22Rv1 (cell line): ENCODE measurements at regions not wholly inside any gene's neighbourhood (a gene's known extent, or its start where the extent isn't known, plus 50 kb on each side); places are given as distances from the start of the nearest gene placed in this dataset.

ENCODE experiments used
- H3K27ac ChIP-seq: fragments of 450-650 bp; 2 replicates; pipeline ENCODE4 v1.5.1; 2017
- CTCF ChIP-seq: fragments of 450-650 bp; IDR thresholded peaks from 2 replicates; pipeline ENCODE4 v1.5.1; 2017; ENCODE audit warnings: mild to moderate bottlenecking
- ZFX ChIP-seq: fragments of 450-650 bp; IDR thresholded peaks from 2 replicates; pipeline ENCODE4 v1.6.1; 2017; ENCODE audit warnings: antibody characterized with exemption, borderline replicate concordance

GRCh38 chr3:8210882-8211341 lies 290.7 kb upstream of the LMCD1 start:
- TF ChIP-seq ZFX (no peak), CTCF (no peak)
- no peak overlapping the region for H3K27ac ChIP-seq

- TF ChIP-seq CTCF (no peak), ZFX (no peak)
Measured at GRCh38 chr3:8212794-8213193, 288.8 kb upstream of the LMCD1 start.

GRCh38 chr3:8213286-8213685 lies 288.3 kb upstream of the LMCD1 start:
- no peak overlapping the region for H3K27ac ChIP-seq
- no peak for TF ChIP-seq ZFX
- no peak for TF ChIP-seq CTCF

More at GRCh38 chr3:8212794-8213193, 288.8 kb upstream of the LMCD1 start:
- no peak overlapping the region for H3K27ac ChIP-seq

- no peak overlapping the region for H3K27ac ChIP-seq
- TF ChIP-seq ZFX (no peak), CTCF (no peak)
Measured at GRCh38 chr3:8215821-8216220, 285.8 kb upstream of the LMCD1 start.

GRCh38 chr3:8218353-8218940 lies 283.2 kb upstream of the LMCD1 start:
- TF ChIP-seq ZFX = no peak
- TF ChIP-seq CTCF = no peak
- H3K27ac ChIP-seq = no peak overlapping the region

- TF ChIP-seq CTCF = no peak
- TF ChIP-seq ZFX = no peak
- H3K27ac ChIP-seq = no peak overlapping the region
Measured at GRCh38 chr3:8220291-8220690, 281.3 kb upstream of the LMCD1 start.

GRCh38 chr3:8223766-8224165 lies 277.9 kb upstream of the LMCD1 start:
- H3K27ac ChIP-seq = no peak overlapping the region
- no peak for TF ChIP-seq CTCF
- no peak for TF ChIP-seq ZFX
